Activated CD4-positive, alpha-beta T cell treated with anti-CD3 and anti-CD28 coated beads, Interleukin-2, amount 50 U/mL, for 48 hours (primary cell): ENCODE measurements at regions not wholly inside any gene's neighbourhood (a gene's known extent, or its start where the extent isn't known, plus 50 kb on each side); places are given as distances from the start of the nearest gene placed in this dataset.
"Not testable (repeated sequence)": the region's sequence is repeated elsewhere in the genome, so short reads cannot be mapped to it uniquely, and the experiment has no call there.

Experiments
- DNase-seq, 2 experiments: peaks; one replicate each; pipeline ENCODE4 v3.0.0-alpha.2; 2020

DNA sequence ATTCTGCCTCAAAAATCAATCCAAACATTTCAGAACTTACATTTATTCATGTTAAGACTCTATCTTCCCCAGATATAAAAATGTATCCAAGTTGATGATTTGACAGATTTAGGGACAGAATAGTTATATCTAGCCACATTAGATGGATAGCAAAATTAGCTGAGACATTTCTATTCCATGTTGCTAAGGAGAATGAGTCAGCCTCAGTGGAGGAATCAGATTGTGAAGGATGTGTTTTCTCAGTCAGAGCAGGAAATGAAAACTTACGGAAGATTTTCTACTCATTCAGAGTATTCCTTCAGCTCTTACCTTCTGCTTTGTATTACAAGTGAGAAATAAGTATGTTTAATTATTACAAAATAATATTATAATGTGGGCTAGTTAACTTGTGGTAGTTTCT is 556.3 kb upstream of the ANO3 start:
- no peak for DNase-seq

DNA sequence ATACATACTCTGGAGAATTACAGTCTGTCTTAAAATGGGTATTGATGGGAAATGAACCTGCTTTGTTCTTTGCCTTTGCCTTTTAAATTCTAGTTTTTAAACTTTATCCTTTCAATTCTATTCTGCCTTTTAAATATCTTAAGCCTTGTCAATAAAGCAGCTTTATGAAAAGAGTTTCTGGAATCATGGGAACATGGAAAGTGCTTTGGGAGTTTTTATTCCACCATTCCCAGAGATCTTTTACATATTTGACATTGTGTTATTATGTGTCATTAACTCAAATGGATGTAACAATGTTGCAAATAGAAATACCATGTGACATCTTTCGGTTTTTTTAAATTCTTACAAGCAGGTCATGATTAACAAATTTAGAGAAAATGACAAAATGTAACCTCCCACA is 555.7 kb upstream of the ANO3 start:
- no peak for DNase-seq

DNA sequence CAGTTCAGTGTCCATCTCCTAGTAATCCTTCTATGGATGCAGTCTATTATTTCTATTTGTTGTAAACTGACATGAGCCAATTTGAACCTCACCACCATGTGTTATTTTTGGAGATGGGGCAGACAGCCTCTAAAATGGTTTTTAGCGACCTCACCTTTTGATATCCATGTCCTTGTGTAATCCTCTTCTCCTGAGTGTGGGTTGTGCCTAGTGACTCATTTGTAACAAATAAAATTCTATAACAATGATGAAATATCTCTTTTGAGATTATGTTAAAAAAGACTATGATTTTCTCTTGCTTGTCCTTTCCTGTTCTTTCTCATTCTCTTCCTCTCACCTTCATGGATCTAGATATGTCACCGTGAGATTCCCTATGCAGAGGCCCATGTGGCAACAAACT is 554.6 kb upstream of the ANO3 start:
- no peak for DNase-seq

DNA sequence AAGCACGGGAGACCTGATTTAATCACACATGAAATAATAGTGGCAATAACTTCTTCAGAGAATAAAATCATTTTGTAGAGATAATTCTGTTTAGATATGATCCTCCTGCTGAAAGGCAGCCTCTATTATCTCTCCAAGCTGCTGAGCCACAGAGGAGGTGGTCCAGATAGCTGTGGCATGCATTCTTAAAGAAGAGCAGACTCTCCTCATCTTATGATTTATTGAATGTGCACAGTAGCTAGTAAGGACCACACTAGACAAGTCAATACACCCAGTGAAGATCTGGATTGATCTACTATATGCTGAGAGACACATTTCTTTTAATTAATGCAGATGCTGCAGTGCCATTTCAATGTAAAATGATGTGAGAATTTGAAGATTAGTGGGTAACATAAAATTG is 552.9 kb upstream of the ANO3 start:
- no peak for DNase-seq

DNA sequence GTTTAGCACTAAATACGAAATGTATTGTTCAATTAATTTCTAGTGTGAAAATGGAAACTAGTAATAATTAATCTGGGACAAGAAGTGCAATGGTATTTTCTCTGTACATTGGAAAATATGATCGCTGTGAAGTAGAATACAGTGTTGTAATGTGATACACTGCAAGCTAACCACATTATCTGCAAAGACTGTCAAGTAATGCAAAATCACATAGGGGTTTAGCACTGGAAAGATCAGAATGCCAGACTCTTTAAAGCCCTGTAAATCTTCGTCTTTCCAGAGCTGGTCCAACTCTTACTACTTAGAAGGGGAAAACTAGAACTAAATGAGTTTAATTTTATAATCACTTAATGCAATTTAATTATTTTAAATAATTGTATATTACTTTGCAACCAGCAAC is 544.5 kb upstream of the ANO3 start:
- no peak for DNase-seq

DNA sequence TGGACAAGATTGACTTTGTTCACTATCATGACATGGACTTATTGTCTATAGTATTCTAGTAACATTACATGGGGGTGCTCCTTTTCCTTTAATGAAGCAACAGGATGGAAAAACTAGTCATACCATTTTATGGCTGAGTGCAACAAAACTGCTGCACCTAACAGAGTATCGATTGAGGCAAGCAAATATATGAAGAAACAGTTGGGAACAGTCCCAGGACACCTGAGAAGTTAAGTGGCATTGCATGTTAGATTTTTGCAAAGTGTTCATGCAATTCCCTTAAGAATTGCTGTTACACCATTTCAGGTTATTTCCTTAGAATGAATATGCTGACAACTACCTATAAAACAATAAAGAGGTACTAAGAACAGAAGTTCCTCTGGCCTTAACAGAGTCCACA is 541.5 kb upstream of the ANO3 start:
- DNase-seq, result no peak

DNA sequence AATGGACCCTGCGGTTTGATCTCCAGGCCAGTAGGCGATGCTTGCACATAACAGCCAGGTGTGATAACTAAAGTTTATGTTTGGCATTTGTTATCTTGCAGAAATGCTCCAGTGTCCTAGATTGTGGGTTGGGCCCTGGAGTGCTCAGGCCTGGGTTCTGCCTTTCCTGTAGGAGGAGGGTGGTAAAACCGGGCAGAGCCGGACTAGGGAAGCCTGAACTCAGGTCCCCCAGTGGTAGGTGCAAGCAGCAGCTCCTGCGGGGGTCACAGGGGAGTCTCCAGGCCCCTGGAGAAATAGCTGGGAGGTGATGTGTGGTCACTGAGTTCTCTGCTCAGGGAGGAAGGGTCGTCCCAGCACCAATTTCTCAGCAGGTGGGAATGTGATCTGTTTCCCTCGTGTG is 538.3 kb upstream of the ANO3 start:
- DNase-seq, result no peak

DNA sequence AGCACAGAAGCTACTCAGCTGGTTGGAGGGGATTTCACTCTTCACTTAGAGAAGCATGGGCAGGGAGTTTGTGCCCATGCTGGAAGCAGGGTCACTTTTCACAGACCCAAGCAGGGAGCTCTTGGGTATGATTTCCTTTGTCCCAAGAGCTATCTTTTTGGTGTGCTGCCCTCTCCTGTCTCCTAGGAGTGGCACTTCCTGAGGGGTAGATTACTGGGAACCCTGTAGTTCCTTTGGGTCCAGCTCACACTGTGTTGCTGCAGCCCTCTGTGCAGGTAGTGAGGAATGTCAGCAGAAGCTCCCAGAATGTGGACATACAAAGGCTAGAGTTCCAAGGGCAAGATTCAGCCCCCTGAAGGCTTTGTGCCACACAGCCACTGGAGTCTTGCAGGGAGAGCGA is 537.1 kb upstream of the ANO3 start:
- DNase-seq, result no peak

DNA sequence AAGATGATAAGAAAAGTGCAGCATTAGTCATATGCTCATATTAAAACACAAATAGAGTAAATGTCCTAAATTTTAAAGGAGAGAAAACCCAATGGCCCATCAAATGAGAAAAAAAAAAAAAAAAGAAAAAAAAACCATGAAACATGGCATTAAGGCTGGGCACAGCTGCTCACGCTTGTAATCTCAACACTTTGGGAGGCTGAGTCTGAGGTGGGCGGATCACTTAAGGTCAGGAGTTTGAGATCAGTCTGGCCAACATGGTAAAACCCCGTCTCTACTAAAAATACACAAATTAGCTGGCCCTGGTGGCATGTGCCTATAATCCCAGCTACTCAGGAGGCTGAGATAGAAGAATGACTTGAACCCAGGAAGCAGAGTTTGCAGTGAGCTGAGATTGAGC is 515.5 kb upstream of the ANO3 start:
- no peak for DNase-seq

DNA sequence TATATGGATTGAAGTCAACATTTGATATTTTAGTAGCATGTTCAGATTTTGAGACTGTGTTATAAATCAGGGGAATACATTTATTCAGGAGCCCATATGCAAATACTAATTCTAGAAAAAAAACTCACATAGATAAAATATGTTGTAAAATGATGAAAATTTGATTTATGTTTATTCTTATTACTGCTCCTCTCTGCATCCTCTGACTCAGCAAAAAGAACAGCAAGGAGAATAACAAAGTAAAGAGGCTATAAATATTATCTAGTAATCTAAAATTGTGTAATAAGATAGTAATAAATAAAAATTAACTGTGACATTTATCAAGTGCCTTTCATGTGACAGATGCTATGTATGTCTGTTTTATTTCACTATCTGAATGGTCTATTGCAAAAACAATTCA is 507.2 kb upstream of the ANO3 start:
- no peak for DNase-seq

DNA sequence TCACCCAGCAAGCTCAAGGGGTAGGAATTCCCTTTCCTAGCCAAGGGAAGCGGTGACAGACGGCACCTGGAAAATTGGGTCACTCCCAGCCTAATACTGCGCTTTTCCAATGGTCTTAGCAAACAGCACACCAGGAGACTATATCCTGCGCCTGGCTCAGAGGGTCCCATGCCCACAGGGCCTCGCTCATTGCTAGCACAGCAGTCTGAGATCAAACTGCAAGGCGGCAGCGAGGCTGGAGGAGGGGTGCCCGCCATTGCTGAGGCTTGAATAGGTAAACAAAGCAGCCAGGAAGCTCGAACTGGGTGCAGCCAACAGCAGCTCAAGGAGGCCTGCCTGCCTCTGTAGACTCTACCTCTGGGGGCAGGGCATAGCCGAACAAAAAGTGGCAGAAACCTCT is 500.4 kb upstream of the ANO3 start:
- not testable (repeated sequence) for DNase-seq

DNA sequence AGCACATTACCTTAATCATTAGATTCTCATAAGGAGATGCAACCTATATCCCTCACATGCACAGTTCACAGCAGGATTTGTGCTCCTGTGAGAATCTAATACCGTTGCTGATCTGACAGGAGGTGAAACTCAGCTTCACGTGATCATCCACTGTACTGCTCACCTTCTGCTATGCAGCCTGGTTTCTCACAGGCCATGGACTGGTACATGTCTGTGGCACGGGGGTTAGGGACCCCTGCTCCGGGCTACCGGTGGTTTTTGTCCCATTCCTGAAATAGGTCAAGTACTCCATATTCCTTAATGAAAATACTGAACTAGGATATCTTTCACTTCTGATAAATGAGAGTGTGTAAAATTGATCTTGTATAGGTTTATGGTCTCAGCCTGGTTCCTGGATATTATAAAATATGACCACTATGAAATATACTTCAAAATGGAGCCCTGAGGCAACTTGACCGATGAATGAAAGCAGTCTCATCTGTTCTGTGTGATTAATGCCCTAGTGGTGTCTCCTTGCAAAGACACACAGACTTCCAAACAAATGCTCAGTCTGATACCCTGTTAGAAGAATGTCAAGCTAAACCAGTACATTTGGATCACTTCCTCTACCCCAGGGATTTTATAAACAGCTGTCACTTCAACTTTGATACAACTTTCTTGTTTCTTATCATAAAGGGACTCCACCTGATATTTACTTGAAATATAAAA is 492.9 kb upstream of the ANO3 start:
- DNase-seq, result no peak

DNA sequence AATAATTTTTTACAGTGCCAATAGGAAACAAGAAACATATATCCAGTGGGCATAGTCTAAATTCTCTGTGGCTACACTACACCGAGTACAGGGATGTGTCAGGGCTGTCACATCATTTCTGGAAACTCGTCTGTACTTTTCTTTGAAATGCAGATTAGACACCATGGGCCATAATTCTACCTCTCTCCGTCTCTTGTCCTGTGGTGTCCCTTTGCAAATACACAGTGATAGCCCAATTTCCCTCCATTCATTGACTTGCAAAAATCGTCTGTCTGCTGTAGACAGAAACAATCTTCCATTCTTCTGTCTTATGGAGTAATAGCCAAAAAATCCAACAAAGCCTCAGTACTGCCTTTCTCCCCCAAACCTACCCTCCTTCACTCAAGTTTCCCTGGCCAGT is 487.1 kb upstream of the ANO3 start:
- no peak for DNase-seq

DNA sequence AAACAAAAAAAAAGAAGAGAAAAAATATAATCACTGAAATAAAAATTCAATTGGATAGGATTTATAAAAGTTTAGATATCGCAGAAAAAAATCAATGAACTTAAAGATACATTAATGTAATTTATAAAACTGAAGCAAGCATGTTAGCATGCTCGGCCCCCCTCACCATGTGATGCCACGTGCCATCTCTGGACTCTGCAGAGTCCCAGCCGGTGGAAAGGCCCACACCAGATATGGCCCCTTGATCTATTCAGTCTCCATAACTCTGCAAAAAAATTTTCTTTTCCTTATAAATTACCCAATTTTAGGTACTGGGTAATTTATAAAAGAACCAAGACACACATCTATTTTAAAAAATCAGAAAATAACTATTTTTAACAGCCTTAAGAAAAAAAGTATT is 476.0 kb upstream of the ANO3 start:
- no peak for DNase-seq

DNA sequence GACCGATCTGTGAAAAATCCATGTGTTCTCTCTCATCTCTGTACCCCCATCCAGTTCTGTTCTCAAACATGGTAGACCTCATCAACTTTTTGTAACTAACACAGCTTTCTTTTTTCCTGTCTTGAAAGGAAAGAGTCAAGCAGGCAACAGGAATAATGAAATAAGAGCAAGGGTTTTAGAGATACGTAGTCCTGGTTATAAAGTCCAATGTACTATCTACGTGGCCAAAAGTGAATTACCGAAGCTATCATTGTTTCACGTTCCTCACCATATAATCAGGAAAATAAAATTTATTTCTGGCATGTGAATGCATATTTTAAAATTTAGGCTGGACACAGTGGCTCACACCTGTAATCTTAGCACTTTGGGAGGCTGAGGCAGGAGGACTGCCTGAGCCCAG is 472.2 kb upstream of the ANO3 start:
- DNase-seq, result no peak

DNA sequence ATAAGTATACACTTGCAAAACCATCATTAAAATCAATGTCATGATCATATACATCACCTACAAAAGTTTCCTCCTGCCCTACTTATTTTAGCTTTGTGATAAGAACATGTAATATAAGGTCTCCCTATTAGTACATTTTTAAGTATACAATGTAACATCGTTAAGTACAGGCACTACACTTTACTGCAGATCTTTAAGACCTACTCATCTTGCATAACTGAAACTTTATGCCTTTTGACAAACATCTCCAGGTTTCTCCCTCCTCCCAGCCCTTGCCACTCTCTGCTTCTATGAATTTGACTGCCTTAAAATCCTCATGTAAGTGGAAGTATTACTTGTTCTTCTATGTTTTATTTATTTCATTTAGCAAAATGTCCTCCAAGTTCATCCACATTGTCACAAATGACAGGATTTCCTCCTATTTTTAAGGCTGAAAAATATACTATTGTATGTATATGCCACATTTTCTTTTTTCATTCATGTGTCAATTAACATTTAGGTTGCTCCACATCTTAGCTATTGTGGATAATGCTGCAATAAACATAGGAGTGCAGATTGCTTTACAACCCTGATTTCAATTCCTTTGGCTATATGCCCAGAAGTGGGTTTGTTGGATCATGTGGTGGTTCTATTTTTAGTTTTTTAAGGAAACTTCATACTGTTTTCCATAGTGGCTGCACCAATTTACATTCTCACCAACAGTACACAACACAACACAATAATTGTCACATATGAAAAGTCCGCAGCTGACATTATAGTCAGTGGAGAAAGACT is 471.1 kb upstream of the ANO3 start:
- DNase-seq, result no peak

DNA sequence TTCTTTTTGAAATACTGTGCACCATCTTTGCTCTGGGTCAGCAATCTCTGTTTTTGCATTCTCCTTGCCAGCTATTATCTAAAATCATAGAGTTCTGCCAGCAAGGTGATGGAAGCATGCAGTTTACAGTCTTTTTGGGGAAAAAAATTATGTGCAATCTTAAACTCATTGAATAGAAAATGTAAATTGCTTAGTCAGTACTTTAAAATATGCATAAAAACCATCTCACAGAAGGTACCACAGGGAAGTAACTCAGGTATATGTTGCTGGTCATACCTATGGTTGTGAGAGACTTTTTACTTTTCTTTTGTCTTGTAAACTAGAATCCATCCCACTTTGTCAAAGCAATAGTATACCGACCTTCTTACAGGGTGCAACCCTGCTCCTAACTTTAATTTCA is 469.8 kb upstream of the ANO3 start:
- DNase-seq, result no peak

DNA sequence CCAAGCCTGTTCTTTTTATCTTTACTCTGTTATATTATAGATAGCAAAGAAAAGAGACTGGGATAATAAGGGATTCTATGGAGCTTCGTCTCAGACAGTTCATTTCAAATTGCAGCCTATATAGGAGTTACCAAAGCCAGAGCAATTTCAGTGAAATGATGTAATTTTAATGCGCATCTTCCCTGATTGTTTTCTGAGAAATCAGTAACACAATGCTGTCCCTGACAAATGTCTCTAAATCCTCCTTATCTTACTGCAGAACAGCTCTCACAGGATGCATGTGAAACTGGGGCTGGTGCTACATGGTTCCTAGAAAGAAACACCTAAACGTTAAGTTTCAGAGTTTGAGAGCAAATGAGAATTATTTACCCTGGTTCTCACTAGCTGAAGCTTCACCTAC is 467.9 kb upstream of the ANO3 start:
- no peak for DNase-seq

DNA sequence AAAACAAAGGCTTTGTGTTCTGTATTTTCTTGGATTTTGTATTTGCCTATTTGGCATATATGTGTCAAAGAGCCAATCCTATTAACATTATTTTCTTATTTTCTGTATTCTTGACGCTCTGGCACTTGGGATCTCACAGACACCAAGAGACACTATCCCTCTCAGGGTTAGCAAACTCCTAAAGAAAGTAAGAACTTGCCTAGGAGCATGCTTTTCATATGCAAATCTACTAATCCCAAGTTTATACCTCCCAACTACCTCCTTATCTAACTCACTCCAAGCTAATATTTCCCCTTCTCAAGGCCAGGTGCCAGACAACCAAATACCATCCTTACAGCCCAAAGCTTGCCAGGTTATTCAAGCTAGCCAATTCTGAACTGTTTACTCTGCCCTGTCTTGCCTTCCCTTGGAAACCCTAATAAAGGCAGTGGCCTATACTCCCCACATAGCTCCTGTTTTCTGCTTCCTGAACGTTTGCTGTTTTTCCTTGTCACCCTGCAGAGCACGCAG is 455.4 kb upstream of the ANO3 start:
- no peak for DNase-seq

DNA sequence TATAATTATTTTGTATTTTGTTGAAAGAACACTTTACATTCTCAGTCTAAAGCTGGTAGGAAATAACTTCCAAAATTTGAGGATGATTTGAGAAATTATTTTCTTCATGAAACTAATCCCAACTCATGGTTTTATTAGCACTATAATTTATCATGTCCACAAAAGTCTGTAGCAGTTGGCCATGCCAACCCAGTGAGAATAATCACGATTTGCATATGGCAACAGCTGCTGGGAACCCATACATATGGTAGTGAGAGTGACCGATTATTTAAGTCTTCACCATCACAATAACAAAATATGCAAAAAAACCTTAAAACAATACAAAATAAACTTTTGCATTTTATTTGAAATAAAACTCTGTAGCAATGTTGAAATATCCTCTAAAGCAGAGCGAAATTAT is 445.9 kb upstream of the ANO3 start:
- DNase-seq, result no peak

DNA sequence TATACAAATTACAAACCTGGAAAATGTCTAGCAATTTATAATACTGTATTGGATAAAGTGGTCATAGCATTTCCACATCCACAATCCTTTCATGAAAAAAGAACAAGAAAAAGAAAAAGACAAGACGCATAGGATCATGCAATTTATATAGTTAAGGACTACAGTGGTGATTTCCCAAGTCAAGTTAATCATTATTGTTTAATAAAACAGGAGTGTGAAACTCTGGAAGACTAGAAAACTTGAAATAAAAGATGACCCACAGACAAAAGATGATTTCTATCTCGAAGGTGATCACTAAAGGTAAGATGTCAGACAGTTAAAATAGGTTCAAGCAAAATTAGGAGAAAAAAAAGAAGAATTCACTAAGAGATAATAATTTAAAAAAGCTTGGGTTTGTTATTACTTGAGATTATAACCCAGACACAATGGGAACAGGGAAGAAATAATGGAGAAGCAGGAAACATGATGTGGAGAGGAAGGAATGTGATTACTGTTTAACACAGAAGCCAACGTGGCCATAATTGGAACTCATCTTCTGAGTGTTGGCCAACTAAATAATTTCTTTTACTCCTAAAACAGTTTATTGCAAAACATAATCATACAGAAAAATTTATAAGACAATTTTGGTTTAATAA is 441.2 kb upstream of the ANO3 start:
- no peak for DNase-seq

DNA sequence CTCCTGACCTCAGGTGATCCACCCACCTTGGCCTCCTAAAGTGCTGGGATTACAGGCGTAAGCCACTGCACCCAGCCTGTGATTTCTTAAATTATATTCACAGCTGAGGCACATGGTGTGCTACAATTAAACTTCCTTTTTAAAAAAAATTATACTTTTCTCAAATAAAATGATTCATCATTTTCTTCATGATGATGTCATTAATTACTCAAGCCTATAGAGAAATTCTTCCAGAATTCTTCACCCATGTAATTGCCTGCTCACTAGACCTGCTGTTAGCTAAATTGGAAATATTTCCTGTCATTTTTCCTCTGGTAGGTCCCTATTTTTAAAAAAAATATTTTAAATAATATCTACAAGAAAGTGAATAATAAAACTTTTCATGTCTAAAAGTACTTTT is 440.0 kb upstream of the ANO3 start:
- no peak for DNase-seq

DNA sequence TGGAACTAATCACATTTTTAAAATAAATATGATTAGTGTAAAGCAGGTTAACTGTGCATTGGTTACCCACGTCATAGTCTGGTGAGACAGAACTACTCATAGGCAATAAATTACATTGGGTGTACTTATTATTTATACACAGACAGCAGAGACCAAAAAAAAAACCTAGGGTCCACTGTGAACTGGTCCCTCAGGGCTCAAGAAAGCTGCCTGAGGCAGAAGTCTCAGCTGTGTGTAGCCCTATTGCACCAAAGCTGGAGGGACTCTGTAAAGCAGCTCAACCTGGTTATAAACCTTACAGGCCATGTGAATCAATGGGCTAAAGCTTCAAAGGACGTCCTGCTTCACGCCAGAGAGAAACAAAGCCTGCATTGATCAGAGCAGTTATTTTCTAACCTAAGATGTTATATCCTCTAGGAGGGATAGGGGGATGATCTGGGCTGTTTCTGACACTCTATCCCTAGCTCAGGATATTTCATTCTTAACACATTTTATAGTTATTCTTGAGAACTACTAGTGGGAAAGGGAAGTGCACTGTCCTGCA is 432.2 kb upstream of the ANO3 start:
- no peak for DNase-seq

DNA sequence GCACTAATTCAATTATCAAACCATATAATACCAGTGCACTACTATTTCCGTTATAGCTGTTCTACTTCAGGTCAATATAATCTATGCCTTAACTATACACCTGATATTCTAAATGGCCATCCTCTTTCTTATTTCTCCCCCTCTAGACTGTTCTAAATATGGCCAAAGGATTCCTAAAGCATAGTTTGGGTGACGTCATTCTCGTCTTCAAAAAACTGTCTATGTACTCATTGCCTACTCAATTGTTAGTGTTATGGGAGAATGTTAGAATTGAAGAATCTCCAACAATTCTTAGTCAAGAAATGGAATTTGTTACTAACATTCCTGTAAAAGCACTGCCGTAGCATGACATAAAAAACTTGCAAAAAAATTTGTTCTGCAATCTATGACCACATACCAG is 431.1 kb upstream of the ANO3 start:
- DNase-seq, result no peak
